ENCODE measurements at regions not wholly inside any gene's neighbourhood (a gene's known extent, or its start where the extent isn't known, plus 50 kb on each side); places are given as distances from the start of the nearest gene placed in this dataset.

GRCh38 chr4:37073226-37073840 is 171.2 kb upstream of the NWD2 start:
- DNase-seq (ENCODE audit: low spot score) = no peak

DNA sequence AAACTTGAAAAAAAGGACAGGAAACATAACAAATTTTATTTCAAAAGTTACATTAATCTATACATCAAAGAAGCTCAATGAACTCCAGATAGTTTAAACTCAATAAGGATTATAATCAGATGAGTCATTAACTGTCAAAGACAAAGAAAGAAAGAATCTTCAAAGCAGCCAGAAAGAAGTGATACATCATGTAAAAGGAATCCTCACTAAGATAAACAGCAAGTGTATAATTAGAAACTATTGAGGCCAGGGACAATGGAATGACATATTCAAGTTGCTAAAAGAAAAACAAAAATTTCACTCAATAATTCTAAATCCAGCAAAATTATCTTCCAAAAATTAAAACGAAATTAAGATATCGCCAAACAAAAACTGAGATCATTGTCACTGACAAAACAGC is 161.6 kb upstream of the NWD2 start:
- no peak for DNase-seq (ENCODE audit: low spot score)

- no peak for DNase-seq (ENCODE audit: low spot score)
These were observed 148.6 kb upstream of the NWD2 start for GRCh38 chr4:37095925-37096324.

DNA sequence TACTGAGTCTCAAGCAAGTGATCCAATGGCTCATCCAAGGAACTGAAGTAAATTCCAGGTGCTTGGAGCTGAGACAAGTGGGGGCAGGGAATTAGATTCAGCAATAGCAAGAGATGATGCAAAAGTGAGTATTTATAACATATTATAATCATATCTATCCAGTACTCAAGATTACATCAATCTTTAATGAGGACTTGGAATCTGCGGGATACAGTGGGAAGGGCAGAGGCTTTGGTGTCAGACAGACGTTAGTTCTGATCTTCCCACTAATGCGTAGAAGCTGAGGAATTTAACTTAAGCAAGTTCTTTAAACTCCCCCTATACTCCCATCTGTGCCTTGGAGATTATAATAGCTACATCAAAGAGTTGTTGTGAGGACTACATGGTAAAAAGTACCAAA is 143.4 kb upstream of the NWD2 start:
- no peak for DNase-seq (ENCODE audit: low spot score)

- no peak for DNase-seq (ENCODE audit: low spot score)
These were observed 142.9 kb upstream of the NWD2 start for GRCh38 chr4:37101686-37102085.

DNA sequence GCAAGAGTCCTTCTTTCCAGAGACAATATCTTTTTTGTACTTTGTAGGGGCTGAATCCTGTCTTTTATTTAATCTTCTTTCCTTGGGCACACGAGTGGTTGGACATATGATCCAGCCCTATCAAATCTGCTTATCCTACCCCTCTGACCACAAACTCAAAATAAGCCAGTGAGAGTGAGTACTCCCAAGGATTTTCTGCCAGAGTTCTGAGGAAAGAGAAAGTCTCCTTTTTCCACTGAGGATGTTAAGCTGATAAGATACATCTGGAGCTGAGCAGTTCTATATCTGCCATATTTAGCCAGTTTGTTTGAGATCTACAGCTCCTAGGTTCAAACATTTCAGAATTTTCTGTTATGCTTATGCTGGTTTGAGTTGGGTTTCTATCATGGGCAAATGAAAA is 134.8 kb upstream of the NWD2 start:
- no peak for DNase-seq (ENCODE audit: low spot score)

GRCh38 chr4:37124800-37125199 is 119.7 kb upstream of the NWD2 start:
- no peak for DNase-seq (ENCODE audit: low spot score)

- no peak for DNase-seq (ENCODE audit: low spot score)
These were observed 118.5 kb upstream of the NWD2 start for GRCh38 chr4:37126051-37126450.

- no peak for DNase-seq (ENCODE audit: low spot score)
These were observed 114.1 kb upstream of the NWD2 start for GRCh38 chr4:37130465-37130864.

GRCh38 chr4:37132351-37132974 is 112.1 kb upstream of the NWD2 start:
- DNase-seq (ENCODE audit: low spot score) = no peak

GRCh38 chr4:37132975-37133360 is 111.6 kb upstream of the NWD2 start:
- DNase-seq (ENCODE audit: low spot score) = peak; percentile 16

GRCh38 chr4:37138019-37138653 is 106.4 kb upstream of the NWD2 start:
- no peak for DNase-seq (ENCODE audit: low spot score)

DNA sequence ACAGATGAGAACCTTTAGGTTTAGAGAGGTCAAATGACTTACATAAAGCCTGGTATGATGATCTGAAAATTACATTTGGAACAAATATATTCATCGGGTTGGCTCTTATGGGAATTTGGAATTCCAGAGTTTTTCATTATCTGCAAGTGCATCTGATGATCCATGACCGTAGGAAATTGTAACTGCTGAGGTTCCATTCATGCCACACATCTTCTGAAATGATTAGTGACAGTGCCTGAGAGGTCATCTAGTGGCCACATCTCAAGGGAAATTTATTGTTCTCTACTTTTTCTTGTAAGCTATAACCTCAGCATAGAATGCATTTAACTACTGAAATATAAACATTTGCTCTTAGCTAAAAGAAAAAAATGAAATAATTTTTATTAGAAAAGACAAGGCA is 105.8 kb upstream of the NWD2 start:
- no peak for DNase-seq (ENCODE audit: low spot score)

DNA sequence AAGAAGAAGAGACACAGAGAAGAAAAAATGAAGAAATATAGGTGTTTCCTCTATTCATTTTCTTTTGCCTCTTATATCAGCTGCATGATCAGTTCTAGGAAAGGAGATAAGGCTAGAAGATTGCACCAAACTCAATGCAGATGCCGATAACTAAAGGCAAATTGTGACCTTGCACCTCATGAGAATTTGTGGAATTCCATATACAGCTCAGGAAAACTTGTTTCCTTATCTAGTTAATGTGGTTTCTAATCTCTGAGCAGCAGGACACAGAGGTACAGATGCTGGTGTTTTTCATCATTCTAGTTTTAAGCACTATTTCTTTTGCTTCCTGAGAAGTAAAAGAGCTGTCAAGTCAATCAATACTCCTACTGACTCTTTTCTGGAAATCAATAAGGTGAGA is 104.6 kb upstream of the NWD2 start:
- no peak for DNase-seq (ENCODE audit: low spot score)

DNA sequence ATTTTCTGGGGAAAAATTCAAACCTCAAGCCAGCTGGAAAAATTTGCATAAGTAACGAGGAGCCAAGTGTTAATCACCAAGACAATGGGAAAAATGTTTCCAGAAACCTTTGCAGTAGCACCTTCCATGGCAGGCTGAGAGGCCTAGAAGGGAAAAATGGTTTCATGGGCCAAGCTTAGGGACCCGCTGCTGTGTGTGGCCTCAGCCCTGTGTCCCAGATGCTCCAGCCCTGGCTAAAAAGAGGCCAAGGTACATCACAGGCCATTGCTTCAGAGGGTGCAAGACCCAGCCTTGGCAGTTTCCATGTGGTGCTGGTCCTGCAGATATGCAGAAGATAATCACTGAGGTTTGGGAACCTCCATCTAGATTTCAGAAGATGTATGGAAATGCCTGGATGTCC is 98.3 kb upstream of the NWD2 start:
- no peak for DNase-seq (ENCODE audit: low spot score)

- DNase-seq (ENCODE audit: low spot score) = no peak
These were observed 86.9 kb upstream of the NWD2 start for GRCh38 chr4:37157476-37158167.

DNA sequence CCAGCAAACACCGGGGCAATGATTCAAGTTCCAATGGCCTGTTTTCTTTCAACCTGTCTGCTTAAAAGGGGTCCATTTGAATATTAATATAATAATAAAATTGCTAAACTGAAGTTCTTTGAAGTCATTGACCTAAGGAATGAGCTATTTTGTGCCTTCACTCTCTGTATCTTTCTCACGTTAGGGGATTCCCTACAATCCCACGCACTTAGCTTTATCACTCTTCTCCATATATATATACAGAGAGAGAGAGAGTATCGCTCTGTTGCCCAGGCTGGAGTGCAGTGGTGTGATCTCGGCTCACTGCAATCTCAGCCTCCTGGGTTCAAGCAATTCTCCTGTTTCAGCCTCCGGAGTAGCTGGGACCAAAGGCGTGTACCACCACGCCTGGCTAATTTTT is 83.9 kb upstream of the NWD2 start:
- DNase-seq (ENCODE audit: low spot score) = no peak

- no peak for DNase-seq (ENCODE audit: low spot score)
These were observed 78.7 kb upstream of the NWD2 start for GRCh38 chr4:37165844-37166243.

DNA sequence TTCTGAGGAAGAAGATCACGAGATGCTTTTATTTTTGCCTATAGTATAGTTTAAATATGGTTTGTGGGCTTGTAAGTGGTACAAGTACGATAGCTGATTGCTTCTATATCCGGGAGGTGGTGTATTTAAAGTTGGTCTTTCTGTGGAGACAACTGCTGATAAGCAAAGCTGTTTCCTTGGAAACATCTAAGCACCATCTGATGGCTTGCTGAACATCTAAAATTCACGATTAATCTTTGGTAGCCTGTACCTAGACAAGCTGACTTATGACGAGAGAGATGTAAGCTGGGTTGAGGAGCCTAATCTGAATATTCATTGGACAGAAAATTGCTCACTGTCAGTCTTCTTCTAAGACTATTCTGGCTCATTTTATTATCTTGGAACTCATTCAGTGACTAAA is 74.6 kb upstream of the NWD2 start:
- no peak for DNase-seq (ENCODE audit: low spot score)

GRCh38 chr4:37188100-37188499 is 56.4 kb upstream of the NWD2 start:
- no peak for DNase-seq (ENCODE audit: low spot score)
